GM19452 (cell line): ENCODE measurements at regions not wholly inside any gene's neighbourhood (a gene's known extent, or its start where the extent isn't known, plus 50 kb on each side); places are given as distances from the start of the nearest gene placed in this dataset.
"Not testable (repeated sequence)": the region's sequence is repeated elsewhere in the genome, so short reads cannot be mapped to it uniquely, and the experiment has no call there.

ENCODE experiments used
- ATAC-seq: cut with Tn5 transposase; IDR thresholded peaks from one replicate; pipeline ENCODE4 v1.9.1; 2021; ENCODE audit not compliant: unreplicated experiment

DNA sequence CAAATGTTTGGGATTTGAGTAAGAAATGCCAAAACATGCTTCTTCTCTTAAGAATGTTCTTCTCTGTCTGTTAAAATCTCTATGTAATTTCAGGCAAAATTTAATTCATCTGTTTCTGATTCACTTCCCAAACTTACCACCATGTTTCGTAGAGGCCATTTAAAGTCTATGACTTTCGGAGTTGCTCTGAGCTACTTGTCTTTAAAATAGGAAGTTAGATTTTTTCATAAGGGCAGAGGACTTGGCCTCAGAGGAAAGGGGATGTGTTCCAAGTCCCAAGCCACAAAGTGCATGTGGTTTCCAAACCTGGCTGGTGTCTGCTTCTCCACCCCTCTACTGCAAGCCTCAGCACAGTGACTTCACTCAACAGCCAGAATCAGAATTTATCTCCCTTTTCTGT, 111.3 kb upstream of the ADRA1B start:
- no peak for ATAC-seq

DNA sequence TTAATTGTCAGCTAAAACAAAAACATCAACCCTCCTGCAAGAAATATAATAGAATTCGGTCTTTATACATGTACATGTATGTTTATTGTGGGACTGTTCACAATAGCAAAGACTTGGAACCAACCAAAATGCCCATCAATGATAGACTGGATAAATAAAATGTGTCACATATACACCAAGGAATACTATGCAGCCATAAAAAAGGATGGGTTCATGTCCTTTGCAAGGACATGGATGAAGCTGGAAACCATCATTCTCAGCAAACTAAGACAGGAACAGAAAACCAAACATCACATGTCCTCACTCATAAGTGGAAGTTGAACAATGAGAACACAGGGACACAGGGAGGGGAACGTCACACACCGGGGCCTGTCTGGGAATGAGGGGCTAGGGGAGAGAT, 109.1 kb upstream of the ADRA1B start:
- ATAC-seq: not testable (repeated sequence)

DNA sequence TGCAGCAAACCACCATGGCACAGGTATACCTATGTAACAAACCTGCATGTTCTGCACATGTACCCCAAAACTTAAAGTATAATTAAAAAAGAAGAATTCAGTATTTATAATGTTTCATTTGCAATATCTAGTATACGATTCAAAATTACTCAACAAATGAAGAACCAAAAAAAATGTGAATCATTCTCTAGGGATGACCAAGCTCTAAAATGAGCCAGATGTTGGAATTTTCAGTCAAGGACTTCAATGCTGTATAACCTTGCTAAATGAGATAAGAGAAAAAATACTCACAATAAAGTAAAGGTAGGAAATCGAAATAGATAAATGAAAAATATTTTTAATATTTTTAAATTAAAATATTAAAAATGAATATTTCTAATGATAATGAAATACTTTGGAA, 108.7 kb upstream of the ADRA1B start:
- ATAC-seq: no peak

DNA sequence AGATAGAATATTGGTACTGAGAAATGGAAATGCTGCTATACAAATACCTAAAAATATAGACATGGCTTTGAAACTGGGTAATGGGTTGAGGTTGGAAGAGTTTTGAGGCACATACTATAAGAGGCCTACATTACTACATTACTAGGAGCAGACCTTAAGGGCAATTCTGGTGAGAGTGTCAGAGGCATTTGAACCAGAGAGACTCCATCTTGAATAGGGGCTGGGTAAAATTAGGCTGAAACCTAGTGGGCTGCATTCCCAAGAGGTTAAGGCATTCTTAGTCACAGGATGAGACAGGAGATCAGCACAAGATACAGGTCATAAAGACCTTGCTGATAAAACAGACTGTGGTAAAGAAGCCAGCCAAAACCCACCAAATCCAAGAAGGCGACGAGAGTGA, 104.6 kb upstream of the ADRA1B start:
- no peak for ATAC-seq

DNA sequence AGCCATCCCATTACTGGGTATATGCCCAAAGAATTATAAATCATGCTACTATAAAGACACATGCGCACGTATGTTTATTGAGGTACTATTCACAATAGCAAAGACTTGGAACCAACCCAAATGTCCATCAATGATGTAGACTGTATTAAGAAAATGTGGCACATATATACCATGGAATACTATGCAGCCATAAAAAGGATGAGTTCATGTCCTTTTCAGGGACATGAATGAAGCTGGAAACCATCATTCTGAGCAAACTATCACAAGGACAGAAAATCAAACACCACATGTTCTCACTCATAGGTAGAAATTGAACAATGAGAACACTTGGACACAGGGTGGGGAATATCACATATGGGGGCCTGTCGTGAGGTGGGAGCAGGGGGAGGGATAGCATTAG, 103.5 kb upstream of the ADRA1B start:
- ATAC-seq: not testable (repeated sequence)

DNA sequence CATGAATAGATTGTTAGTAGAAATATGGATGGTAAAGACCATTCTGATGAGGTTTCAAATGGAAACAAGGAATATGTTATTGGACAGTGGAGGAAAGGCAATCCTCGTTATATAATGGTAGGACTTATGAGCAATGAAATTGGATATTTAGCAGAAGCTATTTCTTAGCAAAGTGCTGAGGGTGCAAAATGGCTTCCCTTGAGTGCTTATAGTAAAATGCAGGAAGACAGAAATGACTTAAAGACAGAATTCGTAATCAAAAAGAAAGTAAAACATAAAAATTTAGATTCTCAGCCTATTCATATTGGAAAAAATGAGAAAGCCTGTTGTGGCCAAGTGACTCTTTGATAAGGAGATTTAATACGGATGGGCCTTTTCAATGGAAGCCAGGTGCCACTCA, 102.1 kb upstream of the ADRA1B start:
- ATAC-seq: no peak

DNA sequence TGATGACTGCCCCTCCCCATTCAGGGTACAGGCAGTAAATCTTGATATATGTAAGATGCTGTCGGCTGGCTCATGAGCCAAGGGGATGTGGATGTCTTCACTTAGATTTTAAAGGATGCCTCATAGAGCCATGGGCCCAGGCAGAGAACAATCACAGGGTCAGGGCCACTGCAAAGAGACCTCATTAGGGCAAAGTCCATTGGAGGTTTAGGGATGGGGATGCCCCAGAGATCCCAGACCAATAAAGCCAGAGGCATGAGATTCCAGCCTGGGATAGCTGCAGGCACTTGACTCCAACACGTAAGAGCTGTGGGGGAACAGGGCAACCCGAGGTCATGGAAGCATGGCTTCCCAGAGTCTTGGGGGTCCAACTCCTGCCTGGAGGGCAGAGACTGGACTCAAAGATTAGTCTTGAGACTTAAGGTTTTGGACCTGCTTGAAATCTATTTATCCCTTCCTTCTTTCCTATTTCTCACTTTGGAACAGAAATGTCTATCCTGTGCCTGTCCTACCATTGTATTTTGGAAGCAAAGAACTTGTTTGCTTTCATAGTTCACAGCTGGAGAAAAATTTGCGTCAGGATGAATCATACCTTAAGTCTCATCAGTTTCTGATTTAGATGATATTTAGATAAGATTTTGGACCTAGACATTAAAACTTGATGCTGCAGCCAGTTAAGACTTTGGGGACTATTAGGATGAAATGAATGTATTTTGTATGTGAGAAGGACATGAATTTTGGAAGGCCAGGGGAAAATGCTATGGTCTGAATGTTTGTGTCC, 101.3 kb upstream of the ADRA1B start:
- no peak for ATAC-seq

DNA sequence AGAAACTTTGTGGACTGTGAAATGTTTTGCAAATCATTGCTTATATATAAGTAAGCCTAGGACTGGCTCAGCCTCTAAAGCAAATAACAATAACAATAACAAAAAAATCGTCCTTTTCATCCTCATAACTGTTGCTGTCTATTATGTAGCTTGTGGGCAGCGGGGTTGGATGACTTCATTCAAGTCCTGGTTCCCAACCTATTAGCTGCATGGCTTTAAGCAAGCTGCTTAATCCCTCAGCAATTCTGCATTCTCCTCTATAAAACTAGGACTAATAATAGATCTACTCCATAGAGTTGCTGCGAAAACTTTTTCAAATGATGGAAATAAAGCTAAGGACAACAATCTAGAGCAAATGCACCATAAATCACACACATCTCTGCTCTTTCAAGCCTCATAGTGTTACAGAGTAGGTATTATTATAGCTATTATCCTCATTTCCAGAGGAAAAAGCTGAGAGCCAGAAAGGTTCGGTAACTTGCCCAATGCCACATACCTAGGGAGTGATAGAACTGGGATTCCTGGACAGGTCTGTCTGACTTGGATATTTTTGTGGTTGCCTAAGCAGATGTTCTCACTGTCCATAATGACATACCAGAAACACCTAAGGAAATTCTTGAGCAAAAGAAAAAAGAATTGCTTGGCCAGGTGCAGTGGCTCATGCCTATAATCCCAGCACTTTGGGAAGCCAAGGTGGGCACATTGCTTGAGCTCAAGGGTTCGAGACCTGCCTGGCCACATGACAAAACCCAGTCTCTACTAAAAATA, 98.8 kb upstream of the ADRA1B start:
- no peak for ATAC-seq

DNA sequence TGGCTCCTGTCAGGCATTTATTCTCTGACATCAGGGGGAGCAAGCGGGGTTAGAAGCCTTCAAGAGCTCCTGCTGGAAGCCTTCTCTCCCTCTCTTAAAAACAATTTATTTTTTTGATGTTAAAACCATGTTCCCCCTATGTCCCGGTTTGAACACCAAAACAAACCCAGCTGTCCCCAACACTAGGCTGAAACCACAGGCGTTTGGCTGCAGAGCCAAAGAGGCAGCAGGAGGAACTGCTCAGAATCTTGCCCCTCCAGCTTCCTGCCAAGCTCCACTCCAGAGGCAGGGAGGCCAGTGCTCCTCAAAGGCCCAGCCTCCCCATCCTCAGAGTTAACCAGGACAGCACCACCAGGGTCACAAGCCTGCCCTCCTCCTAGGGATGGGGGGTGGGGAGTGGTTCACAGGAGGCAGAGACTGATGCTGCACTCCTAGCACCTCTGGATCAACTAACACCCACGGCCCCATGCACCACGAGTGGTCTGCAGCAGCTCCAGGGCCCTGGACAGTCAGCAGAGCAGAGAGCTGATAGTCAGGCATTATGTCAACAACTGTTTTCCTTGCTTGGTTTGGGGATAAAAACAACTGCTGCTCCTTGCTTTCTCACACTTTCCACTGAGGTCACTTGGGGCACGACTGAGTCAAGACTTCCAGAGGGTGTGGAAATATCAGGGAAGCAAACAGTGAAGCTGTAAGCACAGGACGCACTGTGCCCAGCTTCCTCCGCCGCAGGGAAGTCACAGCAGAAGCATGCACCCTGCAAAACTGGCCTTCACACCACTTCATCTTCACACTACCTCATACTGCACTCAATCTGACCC, 96.5 kb upstream of the ADRA1B start:
- ATAC-seq: no peak

DNA sequence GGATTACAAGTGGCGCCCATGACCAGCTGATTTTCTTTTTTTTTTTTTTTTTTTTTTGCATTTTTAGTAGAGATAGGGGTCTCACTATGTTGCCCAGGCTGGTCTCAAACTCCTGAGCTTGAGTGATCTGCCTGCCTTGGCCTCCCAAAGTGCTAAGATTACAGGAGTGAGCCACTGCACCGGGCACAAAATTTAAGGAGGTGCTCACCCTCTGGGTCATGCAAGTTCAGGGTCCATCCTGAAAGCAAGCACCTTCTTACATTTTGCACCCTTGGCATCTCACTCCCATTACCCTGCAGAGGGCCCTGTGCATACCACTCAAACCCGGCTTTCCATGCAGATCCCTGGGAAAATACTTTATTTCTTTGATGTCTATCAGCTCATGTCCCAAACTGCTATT, 95.6 kb upstream of the ADRA1B start:
- ATAC-seq: no peak

DNA sequence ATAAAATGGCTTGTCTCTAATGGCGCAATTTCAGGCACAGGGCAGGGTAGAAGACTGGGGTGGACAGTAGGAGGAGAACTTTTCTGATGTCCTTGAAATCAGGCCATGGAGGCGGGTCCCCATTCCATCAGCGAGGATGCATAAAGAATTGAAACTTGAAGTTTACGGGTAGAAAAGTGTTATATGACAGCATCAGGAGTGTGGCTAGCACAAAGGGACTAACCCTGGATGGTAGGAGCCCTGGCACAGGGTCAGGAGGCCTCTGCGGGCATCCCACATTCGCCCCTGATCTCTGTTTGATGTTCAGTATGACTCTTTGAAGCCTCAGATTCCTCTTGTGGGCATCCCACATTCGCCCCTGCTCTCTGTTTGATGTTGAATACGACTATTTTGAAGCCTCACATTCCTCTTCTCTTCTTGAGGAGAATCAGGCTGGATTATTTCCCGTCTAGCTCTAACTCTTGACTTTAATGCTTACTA, 94.8 kb upstream of the ADRA1B start:
- ATAC-seq: no peak

DNA sequence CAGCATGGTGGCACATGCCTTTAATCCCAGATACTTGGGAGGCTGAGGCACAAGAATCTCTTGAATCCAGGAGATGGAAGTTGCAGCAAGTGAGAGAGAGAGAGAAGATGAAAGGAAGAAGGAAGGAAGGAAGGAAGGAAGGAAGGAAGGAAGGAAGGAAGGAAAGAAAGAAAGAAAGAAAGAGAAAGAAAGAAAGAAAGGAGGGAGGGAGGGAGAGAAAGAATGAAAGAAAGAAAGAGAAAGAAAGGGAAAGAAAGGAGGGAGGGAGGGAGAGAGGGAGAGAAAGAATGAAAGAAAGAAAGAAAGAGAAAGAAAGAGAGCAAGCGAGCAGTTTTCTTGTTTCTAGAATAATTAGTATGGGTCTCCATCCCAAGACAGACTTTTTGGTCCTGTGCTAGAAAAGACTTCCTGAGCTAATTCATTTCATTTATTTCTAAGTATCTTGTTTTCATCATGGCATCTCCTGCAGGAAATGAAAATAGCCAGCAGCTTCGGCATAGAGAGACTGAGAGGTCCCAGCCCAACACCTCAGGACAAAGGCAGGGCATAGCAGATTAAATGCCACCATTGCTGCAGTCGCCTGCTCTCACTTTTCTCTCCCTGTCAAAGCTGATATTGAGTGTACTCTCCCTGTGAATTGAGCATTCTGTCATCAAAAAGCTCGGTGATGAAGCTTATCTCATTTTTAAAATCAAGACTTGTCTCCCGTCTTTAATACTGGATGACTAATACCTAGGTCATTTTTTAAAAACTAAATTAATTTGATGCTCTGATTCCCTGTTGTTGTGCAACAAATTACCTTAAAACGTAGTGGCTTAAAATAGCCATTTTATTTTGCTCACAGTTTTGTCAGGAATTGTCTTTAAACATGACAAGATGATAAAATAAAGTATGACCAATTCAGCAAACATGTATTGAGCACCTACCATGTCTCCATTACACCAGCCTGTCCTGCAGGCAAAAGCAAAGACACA, 91.8 kb upstream of the ADRA1B start:
- ATAC-seq: no peak

DNA sequence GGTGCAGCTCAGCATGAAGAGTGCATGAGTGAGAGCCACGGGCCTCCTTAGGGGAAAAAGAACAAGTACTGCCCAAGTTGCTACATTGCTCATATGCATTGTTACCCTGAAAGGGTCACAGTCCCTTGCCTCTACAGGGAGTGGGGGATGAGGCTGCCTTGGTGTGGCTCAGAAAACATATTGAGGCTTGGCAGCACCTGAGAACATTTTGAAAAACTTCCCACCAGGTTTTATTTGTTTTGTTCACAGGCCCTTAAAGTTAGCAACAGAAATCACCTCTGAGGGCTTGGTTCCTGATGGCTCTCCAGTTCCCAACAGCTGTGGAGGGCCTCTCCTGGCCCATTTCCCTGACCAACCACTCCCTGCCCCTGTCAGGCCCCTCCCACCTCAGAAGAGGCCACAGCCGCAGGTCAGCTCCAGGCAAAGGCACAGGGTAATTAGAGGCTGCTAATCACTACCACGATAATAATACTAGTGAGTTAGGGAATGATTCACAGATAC, 90.7 kb upstream of the ADRA1B start:
- no peak for ATAC-seq

DNA sequence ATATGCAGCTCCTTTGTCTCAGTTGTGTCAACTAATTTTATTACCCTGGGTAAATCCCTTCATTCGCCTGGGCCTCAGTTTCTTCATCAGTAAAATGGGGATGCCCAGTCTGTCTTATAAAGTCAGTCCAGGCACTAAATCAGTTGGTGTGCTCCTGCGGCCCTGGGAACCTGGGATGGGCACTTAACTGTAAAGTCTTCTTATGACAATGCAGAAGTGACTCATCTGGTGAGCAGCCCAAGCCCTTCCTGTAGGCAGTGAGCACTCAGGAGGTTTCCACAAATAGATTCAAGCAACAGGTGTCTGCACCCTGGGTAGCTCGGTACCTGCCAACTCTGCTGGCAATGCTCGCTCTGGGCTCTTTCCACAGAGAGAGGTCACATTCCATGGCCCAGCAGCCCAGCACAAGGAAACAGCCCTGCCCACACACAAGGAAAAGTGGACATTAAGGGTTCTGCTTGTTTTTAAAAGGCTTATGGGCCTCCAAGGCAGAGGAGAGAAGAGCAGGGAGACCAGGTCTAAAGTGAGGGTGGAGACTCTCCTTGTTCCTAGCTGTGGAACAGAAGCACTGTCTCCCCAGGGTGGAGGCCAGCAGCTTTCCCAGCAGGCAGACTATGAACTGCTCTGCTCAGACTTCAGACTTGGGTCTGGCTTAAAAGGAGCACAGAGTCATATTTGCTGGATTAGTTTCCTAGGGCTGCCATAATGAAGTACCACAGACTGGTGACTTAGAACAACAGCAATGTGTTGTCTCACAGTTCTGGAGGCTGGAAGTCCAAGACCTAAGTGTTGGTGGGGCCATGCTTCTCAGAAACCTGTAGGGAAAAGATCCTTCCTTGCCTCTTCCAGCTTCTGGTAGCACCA, 89.7 kb upstream of the ADRA1B start:
- ATAC-seq: peak; percentile 98

DNA sequence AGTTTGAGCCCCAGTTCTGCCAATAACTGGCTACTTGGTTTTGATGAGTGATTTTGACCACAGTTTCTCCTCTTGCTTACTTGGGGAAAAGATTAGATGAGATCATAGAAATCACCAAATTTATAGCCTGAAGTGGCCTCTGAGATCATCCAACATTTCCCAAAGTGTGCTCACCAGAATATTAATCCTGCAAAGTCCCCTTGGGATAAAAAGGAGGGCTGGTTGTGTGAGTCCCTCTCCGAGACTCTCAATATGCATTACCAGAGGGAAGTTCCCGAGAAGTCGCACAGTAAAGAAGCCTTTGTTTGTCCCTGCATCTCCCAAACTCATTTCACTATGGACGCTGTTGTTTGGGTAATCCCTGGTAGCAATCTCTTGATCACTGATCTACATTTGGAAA, 88.4 kb upstream of the ADRA1B start:
- no peak for ATAC-seq

DNA sequence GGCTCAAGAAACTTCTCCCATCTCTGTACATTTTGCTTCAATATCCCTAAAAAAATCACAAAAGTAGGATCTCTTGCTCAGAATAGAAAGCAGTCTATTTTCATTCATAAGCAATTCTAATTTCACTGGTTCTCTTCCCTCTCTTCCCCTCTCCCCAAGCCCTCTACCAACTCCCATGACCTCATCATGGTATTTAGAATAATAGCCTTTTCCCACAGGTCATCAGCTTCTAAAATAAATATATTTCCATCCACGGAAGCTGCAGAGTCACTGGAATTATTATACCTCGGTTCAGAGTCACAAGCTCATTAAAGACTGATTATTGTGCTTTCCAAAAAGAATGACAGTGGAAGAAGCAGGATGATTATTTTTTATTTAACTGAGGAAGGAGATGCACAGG, 84.2 kb upstream of the ADRA1B start:
- ATAC-seq: no peak

DNA sequence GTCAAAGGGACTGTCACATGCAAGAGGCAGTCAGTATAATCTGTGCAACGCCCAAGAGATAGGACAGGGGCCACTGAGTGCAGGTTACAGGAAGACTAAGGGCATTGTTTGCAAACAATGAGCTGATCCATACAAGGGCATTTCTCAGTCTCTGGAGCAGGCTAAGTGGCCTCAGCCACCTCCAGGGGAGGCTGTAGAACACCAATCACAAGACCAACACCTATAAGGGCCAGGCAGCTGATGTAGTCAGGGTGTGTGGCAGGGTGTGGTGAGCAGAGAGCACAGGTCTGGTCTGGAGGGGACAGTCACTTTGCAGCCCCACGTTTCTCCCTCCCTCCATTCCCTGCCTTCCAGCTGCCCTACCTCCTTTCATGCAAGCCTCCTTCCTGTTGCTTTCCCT, 83.2 kb upstream of the ADRA1B start:
- no peak for ATAC-seq

DNA sequence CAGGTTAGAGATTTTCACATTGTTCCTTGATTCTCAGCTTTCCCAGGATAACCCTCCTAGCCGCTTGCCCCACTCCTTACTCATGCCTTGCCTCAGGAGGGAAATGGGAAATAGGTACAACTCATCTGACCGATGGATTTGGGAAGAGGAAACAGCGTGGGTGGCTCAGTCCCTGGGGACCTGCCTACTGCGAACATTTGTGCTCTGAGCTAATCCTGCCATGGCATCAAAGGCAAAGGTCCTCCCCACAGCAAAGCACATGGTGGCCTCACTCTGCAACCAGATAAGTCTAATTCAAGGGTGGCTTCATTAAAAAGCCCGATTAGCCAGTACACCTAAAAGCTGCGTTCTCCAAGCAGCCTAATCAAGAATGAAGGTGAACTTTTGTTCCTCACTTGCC, 82.4 kb upstream of the ADRA1B start:
- no peak for ATAC-seq

DNA sequence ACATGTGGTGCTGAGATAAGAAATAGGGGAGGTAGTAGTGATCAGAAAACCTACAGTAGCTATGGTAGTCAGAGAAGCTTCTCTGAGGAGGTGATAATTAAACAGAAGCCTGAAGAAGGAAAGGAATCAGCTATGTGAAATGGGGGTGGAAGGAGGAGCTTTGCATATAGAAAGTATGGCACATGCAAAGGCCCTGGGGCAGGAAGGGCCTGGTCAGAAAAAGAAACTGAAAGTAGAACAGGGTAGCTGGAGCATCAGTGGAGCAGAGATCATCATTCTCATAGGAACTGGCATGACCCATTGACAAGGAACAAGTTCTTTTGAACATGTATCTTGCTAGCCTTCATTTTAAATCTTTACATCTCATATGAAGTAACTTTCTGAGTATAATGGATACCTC, 80.7 kb upstream of the ADRA1B start:
- no peak for ATAC-seq
